OCI-LY7 (cell line): ENCODE measurements at regions not wholly inside any gene's neighbourhood (a gene's known extent, or its start where the extent isn't known, plus 50 kb on each side); places are given as distances from the start of the nearest gene placed in this dataset.

Source experiments
- CTCF ChIP-seq: fragments of 200-600 bp; sonication (generic); conservative IDR thresholded peaks from 2 replicates; pipeline ENCODE4 v1.5.1; 2014; ENCODE audit warnings: mild to moderate bottlenecking, antibody characterized with exemption, low read length, moderate library complexity, mixed read lengths
- EZH2phosphoT487 ChIP-seq: fragments of 200-600 bp; sonication (generic); IDR thresholded peaks from 2 replicates; pipeline ENCODE4 v1.6.1; 2018; ENCODE audit warnings: low read depth, borderline replicate concordance, mild to moderate bottlenecking, mixed run types, antibody characterized with exemption, low read length, moderate library complexity, mixed read lengths

- TF ChIP-seq CTCF (peak; percentile 41; the same call in 1 of the 2 replicates), EZH2phosphoT487 (no peak)
Observed at GRCh38 chr7:112546723-112547513, 66.1 kb downstream of the LSMEM1 start.
